ENCODE measurements at regions not wholly inside any gene's neighbourhood (a gene's known extent, or its start where the extent isn't known, plus 50 kb on each side); places are given as distances from the start of the nearest gene placed in this dataset.

- Histone ChIP-seq H3K27me3 (ENCODE audit: control insufficient read depth in 2 of 2, insufficient read depth in 2 of 2, low read length in 2 of 2) (no peaks in the 10 kb centered on the region), H3K9ac (ENCODE audit: low read depth in 1 of 2, low read length in 2 of 2) (no peak overlapping the region), H3K36me3 (ENCODE audit: control insufficient read depth in 2 of 2, insufficient read depth in 2 of 2, low read length in 2 of 2) (no peaks in the 10 kb centered on the region), H3K4me1 (ENCODE audit: control insufficient read depth in 2 of 2, insufficient read depth in 2 of 2, low read length in 2 of 2) (no peaks in the 10 kb centered on the region), H3K4me3 (ENCODE audit: low read length in 2 of 2) (no peak overlapping the region), H3K27ac (ENCODE audit: low read depth in 2 of 2, low read length in 2 of 2) (no peak overlapping the region), H3K9me3 (ENCODE audit: control insufficient read depth in 2 of 2, low read length in 2 of 2) (no peaks in the 10 kb centered on the region)
These were observed 217.9 kb upstream of the VLDLR start for GRCh38 chr9:2403701-2404100.

DNA sequence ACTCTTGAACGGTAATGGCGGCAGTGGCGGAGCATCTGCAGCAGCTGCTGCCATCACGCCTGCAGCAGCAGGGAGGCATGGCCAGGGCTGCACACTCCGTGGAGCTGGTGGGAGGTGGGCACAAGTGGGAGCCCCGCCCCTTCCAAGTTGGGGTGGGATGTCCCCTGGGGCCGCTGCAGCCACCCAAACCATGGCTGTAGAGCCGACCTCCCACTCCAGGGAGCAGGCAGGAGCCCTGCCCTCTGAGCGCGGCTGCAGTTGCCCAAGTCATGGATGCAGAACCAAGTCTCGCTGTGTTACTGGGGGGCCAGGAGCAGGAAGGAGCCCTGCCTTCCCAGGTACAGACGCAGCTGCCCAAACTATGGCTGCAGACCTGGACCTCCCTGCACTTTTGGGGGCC, 215.3 kb upstream of the VLDLR start:
- H3K36me3 ChIP-seq (ENCODE audit: control insufficient read depth in 2 of 2, insufficient read depth in 2 of 2, low read length in 2 of 2), result no peaks in the 10 kb centered on the region
- H3K4me1 ChIP-seq (ENCODE audit: control insufficient read depth in 2 of 2, insufficient read depth in 2 of 2, low read length in 2 of 2), result no peaks in the 10 kb centered on the region
- H3K9me3 ChIP-seq (ENCODE audit: control insufficient read depth in 2 of 2, low read length in 2 of 2), result no peaks in the 10 kb centered on the region
- no peak overlapping the region for H3K9ac ChIP-seq (ENCODE audit: low read depth in 1 of 2, low read length in 2 of 2)
- no peaks in the 10 kb centered on the region for H3K27me3 ChIP-seq (ENCODE audit: control insufficient read depth in 2 of 2, insufficient read depth in 2 of 2, low read length in 2 of 2)
- no peak overlapping the region for H3K27ac ChIP-seq (ENCODE audit: low read depth in 2 of 2, low read length in 2 of 2)
- no peak overlapping the region for H3K4me3 ChIP-seq (ENCODE audit: low read length in 2 of 2)

DNA sequence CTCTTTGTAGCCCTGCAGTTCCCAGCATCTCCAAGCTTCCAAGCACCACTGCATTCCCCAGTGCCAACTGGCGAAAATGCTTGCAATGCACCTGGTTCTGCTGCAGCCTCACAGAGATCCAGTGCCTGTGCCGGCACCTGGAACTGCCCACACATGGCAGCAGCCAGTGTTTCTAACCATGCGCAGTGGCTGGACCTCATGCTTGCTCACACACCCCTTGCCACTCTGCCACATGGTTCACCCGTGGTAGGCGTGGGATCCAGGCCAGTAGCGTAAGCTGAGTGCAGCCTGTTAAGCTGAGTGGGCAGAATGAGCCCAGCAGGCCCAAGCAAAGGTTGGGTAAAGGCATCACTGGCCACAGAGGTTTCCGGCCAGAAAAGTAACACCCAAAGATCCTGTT, 214.1 kb upstream of the VLDLR start:
- H3K4me3 ChIP-seq (ENCODE audit: low read length in 2 of 2), result no peak overlapping the region

GRCh38 chr9:2411459-2412215, 209.9 kb upstream of the VLDLR start:
- H3K9me3 ChIP-seq (ENCODE audit: control insufficient read depth in 2 of 2, low read length in 2 of 2), result no peaks in the 10 kb centered on the region
- no peak overlapping the region for H3K27ac ChIP-seq (ENCODE audit: low read depth in 2 of 2, low read length in 2 of 2)
- H3K27me3 ChIP-seq (ENCODE audit: control insufficient read depth in 2 of 2, insufficient read depth in 2 of 2, low read length in 2 of 2), result no peaks in the 10 kb centered on the region
- H3K4me1 ChIP-seq (ENCODE audit: control insufficient read depth in 2 of 2, insufficient read depth in 2 of 2, low read length in 2 of 2), result no peaks in the 10 kb centered on the region
- H3K36me3 ChIP-seq (ENCODE audit: control insufficient read depth in 2 of 2, insufficient read depth in 2 of 2, low read length in 2 of 2), result no peaks in the 10 kb centered on the region
- no peak overlapping the region for H3K4me3 ChIP-seq (ENCODE audit: low read length in 2 of 2)
- no peak overlapping the region for H3K9ac ChIP-seq (ENCODE audit: low read depth in 1 of 2, low read length in 2 of 2)

More for the DNA sequence above, 214.1 kb upstream of the VLDLR start:
- no peak overlapping the region for H3K9ac ChIP-seq (ENCODE audit: low read depth in 1 of 2, low read length in 2 of 2)
- H3K27me3 ChIP-seq (ENCODE audit: control insufficient read depth in 2 of 2, insufficient read depth in 2 of 2, low read length in 2 of 2), result no peaks in the 10 kb centered on the region
- H3K27ac ChIP-seq (ENCODE audit: low read depth in 2 of 2, low read length in 2 of 2), result no peak overlapping the region
- H3K9me3 ChIP-seq (ENCODE audit: control insufficient read depth in 2 of 2, low read length in 2 of 2), result no peaks in the 10 kb centered on the region
- H3K36me3 ChIP-seq (ENCODE audit: control insufficient read depth in 2 of 2, insufficient read depth in 2 of 2, low read length in 2 of 2), result no peaks in the 10 kb centered on the region
- H3K4me1 ChIP-seq (ENCODE audit: control insufficient read depth in 2 of 2, insufficient read depth in 2 of 2, low read length in 2 of 2), result no peaks in the 10 kb centered on the region

GRCh38 chr9:2413160-2413805, 208.3 kb upstream of the VLDLR start:
- Histone ChIP-seq H3K27ac (ENCODE audit: low read depth in 2 of 2, low read length in 2 of 2) (no peak overlapping the region), H3K4me1 (ENCODE audit: control insufficient read depth in 2 of 2, insufficient read depth in 2 of 2, low read length in 2 of 2) (no peaks in the 10 kb centered on the region), H3K4me3 (ENCODE audit: low read length in 2 of 2) (no peak overlapping the region), H3K9ac (ENCODE audit: low read depth in 1 of 2, low read length in 2 of 2) (no peak overlapping the region), H3K36me3 (ENCODE audit: control insufficient read depth in 2 of 2, insufficient read depth in 2 of 2, low read length in 2 of 2) (no peaks in the 10 kb centered on the region), H3K9me3 (ENCODE audit: control insufficient read depth in 2 of 2, low read length in 2 of 2) (no peaks in the 10 kb centered on the region), H3K27me3 (ENCODE audit: control insufficient read depth in 2 of 2, insufficient read depth in 2 of 2, low read length in 2 of 2) (no peaks in the 10 kb centered on the region)

DNA sequence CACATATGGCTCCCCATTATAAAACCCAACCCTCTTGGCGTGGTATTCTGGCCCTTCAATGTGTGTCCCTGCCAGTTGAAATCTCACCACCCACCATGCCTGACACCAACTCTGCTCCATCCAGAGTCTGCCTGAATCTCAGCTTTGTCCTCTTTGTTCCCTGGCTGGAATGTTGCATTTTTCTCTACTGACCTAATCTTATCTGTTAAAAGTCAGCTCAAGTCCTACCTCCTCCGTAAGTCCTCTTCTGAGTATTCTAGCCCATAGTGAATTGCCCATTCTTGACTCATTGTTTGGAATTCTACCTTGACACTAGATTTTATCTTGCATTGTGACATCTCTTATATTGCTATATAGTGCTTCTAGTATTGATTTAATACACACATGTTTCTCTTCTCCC, 207.1 kb upstream of the VLDLR start:
- Histone ChIP-seq H3K4me1 (ENCODE audit: control insufficient read depth in 2 of 2, insufficient read depth in 2 of 2, low read length in 2 of 2) (no peaks in the 10 kb centered on the region), H3K27ac (ENCODE audit: low read depth in 2 of 2, low read length in 2 of 2) (no peak overlapping the region), H3K9me3 (ENCODE audit: control insufficient read depth in 2 of 2, low read length in 2 of 2) (no peaks in the 10 kb centered on the region), H3K36me3 (ENCODE audit: control insufficient read depth in 2 of 2, insufficient read depth in 2 of 2, low read length in 2 of 2) (no peaks in the 10 kb centered on the region), H3K4me3 (ENCODE audit: low read length in 2 of 2) (no peak overlapping the region), H3K27me3 (ENCODE audit: control insufficient read depth in 2 of 2, insufficient read depth in 2 of 2, low read length in 2 of 2) (no peaks in the 10 kb centered on the region), H3K9ac (ENCODE audit: low read depth in 1 of 2, low read length in 2 of 2) (no peak overlapping the region)

GRCh38 chr9:2415326-2415725, 206.3 kb upstream of the VLDLR start:
- Histone ChIP-seq H3K4me1 (ENCODE audit: control insufficient read depth in 2 of 2, insufficient read depth in 2 of 2, low read length in 2 of 2) (no peaks in the 10 kb centered on the region), H3K27me3 (ENCODE audit: control insufficient read depth in 2 of 2, insufficient read depth in 2 of 2, low read length in 2 of 2) (no peaks in the 10 kb centered on the region), H3K27ac (ENCODE audit: low read depth in 2 of 2, low read length in 2 of 2) (no peak overlapping the region), H3K9ac (ENCODE audit: low read depth in 1 of 2, low read length in 2 of 2) (no peak overlapping the region), H3K36me3 (ENCODE audit: control insufficient read depth in 2 of 2, insufficient read depth in 2 of 2, low read length in 2 of 2) (no peaks in the 10 kb centered on the region), H3K9me3 (ENCODE audit: control insufficient read depth in 2 of 2, low read length in 2 of 2) (no peaks in the 10 kb centered on the region), H3K4me3 (ENCODE audit: low read length in 2 of 2) (no peak overlapping the region)

DNA sequence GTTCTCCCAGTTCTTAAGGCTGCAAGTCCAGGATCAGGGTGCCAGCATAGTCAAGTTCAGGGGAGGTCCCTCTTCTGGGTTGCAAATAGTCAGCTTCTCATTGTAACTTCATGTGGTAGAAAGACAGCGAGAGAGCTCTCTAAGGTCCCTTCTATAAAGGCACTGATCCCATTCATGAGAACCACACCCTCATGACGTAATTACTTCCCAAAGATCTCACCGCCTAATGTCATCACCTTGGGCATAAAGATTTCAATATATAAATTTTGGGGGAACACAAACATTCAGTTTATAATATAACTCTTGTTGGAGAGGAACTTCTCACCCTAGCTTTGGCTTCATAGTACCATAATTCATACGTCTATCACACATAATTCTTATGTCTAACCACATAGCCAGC, 203.9 kb upstream of the VLDLR start:
- Histone ChIP-seq H3K36me3 (ENCODE audit: control insufficient read depth in 2 of 2, insufficient read depth in 2 of 2, low read length in 2 of 2) (no peaks in the 10 kb centered on the region), H3K4me3 (ENCODE audit: low read length in 2 of 2) (no peak overlapping the region), H3K27ac (ENCODE audit: low read depth in 2 of 2, low read length in 2 of 2) (no peak overlapping the region), H3K9ac (ENCODE audit: low read depth in 1 of 2, low read length in 2 of 2) (no peak overlapping the region), H3K27me3 (ENCODE audit: control insufficient read depth in 2 of 2, insufficient read depth in 2 of 2, low read length in 2 of 2) (no peaks in the 10 kb centered on the region), H3K9me3 (ENCODE audit: control insufficient read depth in 2 of 2, low read length in 2 of 2) (no peaks in the 10 kb centered on the region), H3K4me1 (ENCODE audit: control insufficient read depth in 2 of 2, insufficient read depth in 2 of 2, low read length in 2 of 2) (no peaks in the 10 kb centered on the region)

- no peaks in the 10 kb centered on the region for H3K27me3 ChIP-seq (ENCODE audit: control insufficient read depth in 2 of 2, insufficient read depth in 2 of 2, low read length in 2 of 2)
- H3K4me1 ChIP-seq (ENCODE audit: control insufficient read depth in 2 of 2, insufficient read depth in 2 of 2, low read length in 2 of 2), result no peaks in the 10 kb centered on the region
- no peak overlapping the region for H3K9ac ChIP-seq (ENCODE audit: low read depth in 1 of 2, low read length in 2 of 2)
- H3K27ac ChIP-seq (ENCODE audit: low read depth in 2 of 2, low read length in 2 of 2), result no peak overlapping the region
- no peak overlapping the region for H3K4me3 ChIP-seq (ENCODE audit: low read length in 2 of 2)
- H3K9me3 ChIP-seq (ENCODE audit: control insufficient read depth in 2 of 2, low read length in 2 of 2), result no peaks in the 10 kb centered on the region
- H3K36me3 ChIP-seq (ENCODE audit: control insufficient read depth in 2 of 2, insufficient read depth in 2 of 2, low read length in 2 of 2), result no peaks in the 10 kb centered on the region
These were observed 203.0 kb upstream of the VLDLR start for GRCh38 chr9:2418619-2419018.

GRCh38 chr9:2419347-2419746, 202.2 kb upstream of the VLDLR start:
- H3K27me3 ChIP-seq (ENCODE audit: control insufficient read depth in 2 of 2, insufficient read depth in 2 of 2, low read length in 2 of 2), result no peaks in the 10 kb centered on the region
- no peaks in the 10 kb centered on the region for H3K4me1 ChIP-seq (ENCODE audit: control insufficient read depth in 2 of 2, insufficient read depth in 2 of 2, low read length in 2 of 2)
- H3K4me3 ChIP-seq (ENCODE audit: low read length in 2 of 2), result no peak overlapping the region
- H3K36me3 ChIP-seq (ENCODE audit: control insufficient read depth in 2 of 2, insufficient read depth in 2 of 2, low read length in 2 of 2), result no peaks in the 10 kb centered on the region
- H3K9ac ChIP-seq (ENCODE audit: low read depth in 1 of 2, low read length in 2 of 2), result no peak overlapping the region
- H3K9me3 ChIP-seq (ENCODE audit: control insufficient read depth in 2 of 2, low read length in 2 of 2), result no peaks in the 10 kb centered on the region
- H3K27ac ChIP-seq (ENCODE audit: low read depth in 2 of 2, low read length in 2 of 2), result no peak overlapping the region
